H1 (cell line): ENCODE measurements at regions not wholly inside any gene's neighbourhood (a gene's known extent, or its start where the extent isn't known, plus 50 kb on each side); places are given as distances from the start of the nearest gene placed in this dataset.

Experiments
- CTCF ChIA-PET: fragments of 300-600 bp; sonication (Branson Sonifier 250); formaldehyde crosslinking; loops from one replicate; lab custom pipeline; 2021; ENCODE audit not compliant: partially characterized antibody; lab: Charles Lee
- POLR2A ChIA-PET: fragments of 300-600 bp; sonication (Branson Sonifier 250); formaldehyde crosslinking; loops from one replicate; lab custom pipeline; 2021; ENCODE audit warnings: inconsistent platforms; ENCODE audit not compliant: partially characterized antibody; lab: Charles Lee
- DNase-seq, 2 experiments: peaks; one replicate each; pipeline versions ENCODE4 v3.0.0 to v3.0.0-alpha.2; 2010 to 2022; ENCODE audit warnings: low spot score in 2 of 2, low read depth in 1 of 2, mixed read lengths in 1 of 2
- FAIRE-seq: peaks from 2 replicates; lab custom pipeline; 2011; peaks lifted over from hg19 to GRCh38; lab: Jason Lieb, UNC
- H2AFZ ChIP-seq: 2 replicates; pipeline ENCODE4 v1.8.1; 2012; ENCODE audit warnings: low read length, inconsistent platforms
- H2AK5ac ChIP-seq: 2 replicates; pipeline ENCODE4 v1.6.1; 2013; ENCODE audit warnings: low read depth, low read length
- H2BK120ac ChIP-seq: replicated peaks from 2 replicates; pipeline ENCODE3; 2013; ENCODE audit warnings: low read depth, low read length, inconsistent platforms
- H2BK12ac ChIP-seq: 2 replicates; pipeline ENCODE4 v1.6.1; 2013; ENCODE audit warnings: low read depth, low read length
- H2BK15ac ChIP-seq: 2 replicates; pipeline ENCODE4 v1.6.1; 2013; ENCODE audit warnings: low read length
- H2BK20ac ChIP-seq: 2 replicates; pipeline ENCODE4 v1.6.1; 2013; ENCODE audit warnings: low read length
- H2BK5ac ChIP-seq: 2 replicates; pipeline ENCODE4 v1.6.1; 2013; ENCODE audit warnings: low read depth, low read length
- H3K14ac ChIP-seq: 2 replicates; pipeline ENCODE4 v1.6.1; 2013; ENCODE audit warnings: inconsistent platforms; ENCODE audit not compliant: insufficient read length
- H3K18ac ChIP-seq: 2 replicates; pipeline ENCODE4 v1.6.1; 2013; ENCODE audit warnings: low read length; ENCODE audit errors: extremely low read depth
- H3K23ac ChIP-seq: 2 replicates; pipeline ENCODE4 v1.6.1; 2013; ENCODE audit warnings: inconsistent platforms; ENCODE audit not compliant: insufficient read length
- H3K23me2 ChIP-seq: 2 replicates; pipeline ENCODE4 v1.6.1; 2013; ENCODE audit warnings: low read depth, low read length
- H3K27ac ChIP-seq: 2 replicates; pipeline ENCODE4 v1.6.1; 2011; ENCODE audit warnings: low read depth, low read length, inconsistent platforms
- H3K27me3 ChIP-seq, 4 experiments: replicated peaks in 1 of 4; 1 replicate in 1 of 4; 2 replicates in 3 of 4; pipeline versions ENCODE4 v1.6.1 to v1.8.1; 2011 to 2013; ENCODE audit warnings: low read length in 3 of 4, mild to moderate bottlenecking in 3 of 4, inconsistent platforms in 2 of 4, mixed read lengths in 2 of 4, moderate library complexity in 1 of 4; ENCODE audit not compliant: control insufficient read depth in 3 of 4, insufficient read depth in 3 of 4; ENCODE audit errors: extremely low read depth in 1 of 4
- H3K36me3 ChIP-seq, 4 experiments: 2 replicates each; pipeline versions ENCODE4 v1.6.1 to v1.8.1; 2011 to 2013; ENCODE audit warnings: mild to moderate bottlenecking in 4 of 4, low read length in 3 of 4, moderate library complexity in 2 of 4, control low read depth in 1 of 4, inconsistent platforms in 1 of 4; ENCODE audit not compliant: insufficient read depth in 4 of 4, control insufficient read depth in 2 of 4
- H3K4ac ChIP-seq: replicated peaks from 2 replicates; pipeline ENCODE3; 2013; ENCODE audit warnings: low read length, low read depth, mixed read lengths, inconsistent platforms; ENCODE audit not compliant: insufficient read length
- H3K4me1 ChIP-seq, 4 experiments: replicated peaks in 1 of 4; 1 replicate in 1 of 4; 2 replicates in 3 of 4; pipeline versions ENCODE4 v1.6.1 to v1.8.1; 2011 to 2013; ENCODE audit warnings: low read length in 3 of 4, inconsistent platforms in 2 of 4, mixed read lengths in 1 of 4; ENCODE audit not compliant: insufficient read depth in 4 of 4, control insufficient read depth in 3 of 4
- H3K4me2 ChIP-seq, 2 experiments: 2 replicates each; pipeline versions ENCODE4 v1.6.1 to v1.8.1; 2011 to 2013; ENCODE audit warnings: low read depth in 2 of 2, low read length in 2 of 2, control low read depth in 1 of 2, inconsistent platforms in 1 of 2, mild to moderate bottlenecking in 1 of 2; ENCODE audit not compliant: insufficient read depth in 1 of 2
- H3K4me3 ChIP-seq, 4 experiments: fragments of 200-600, 300-600 bp in 1 of 4; sonication (generic), shearing (Covaris generic), sonication (Bioruptor Twin) in 1 of 4; 2 replicates each; pipeline versions ENCODE4 v1.5.1 to v1.8.1; 2011 to 2016; ENCODE audit warnings: low read length in 4 of 4, low read depth in 3 of 4, control low read depth in 2 of 4, inconsistent platforms in 2 of 4, mild to moderate bottlenecking in 2 of 4, mixed read lengths in 1 of 4, moderate library complexity in 1 of 4; ENCODE audit not compliant: insufficient read depth in 2 of 4; ENCODE audit errors: extremely low read depth in 1 of 4
- H3K56ac ChIP-seq: replicated peaks from 2 replicates; pipeline ENCODE3; 2013; ENCODE audit warnings: low read depth, mild to moderate bottlenecking, mixed read lengths, low read length, inconsistent platforms; ENCODE audit not compliant: insufficient read length
- H3K79me1 ChIP-seq: 2 replicates; pipeline ENCODE4 v1.6.1; 2013; ENCODE audit warnings: low read depth, low read length, control low read depth
- H3K79me2 ChIP-seq, 2 experiments: 2 replicates each; pipeline versions ENCODE4 v1.6.1 to v1.8.1; 2012 to 2013; ENCODE audit warnings: low read length in 2 of 2, mild to moderate bottlenecking in 2 of 2, inconsistent platforms in 1 of 2; ENCODE audit not compliant: insufficient read depth in 2 of 2, control insufficient read depth in 1 of 2
- H3K9ac ChIP-seq, 4 experiments: replicated peaks in 1 of 4; 1 replicate in 1 of 4; 2 replicates in 3 of 4; pipeline versions ENCODE4 v1.6.1 to v1.8.1; 2011 to 2013; ENCODE audit warnings: low read depth in 3 of 4, low read length in 3 of 4, control low read depth in 2 of 4, mild to moderate bottlenecking in 2 of 4, moderate library complexity in 2 of 4, inconsistent platforms in 1 of 4; ENCODE audit errors: extremely low read depth in 1 of 4
- H3K9me3 ChIP-seq, 2 experiments: 2 replicates each; pipeline versions ENCODE4 v1.6.1 to v1.8.1; 2012 to 2013; ENCODE audit warnings: mild to moderate bottlenecking in 2 of 2, moderate library complexity in 2 of 2, control low read depth in 1 of 2, inconsistent platforms in 1 of 2, low read depth in 1 of 2, low read length in 1 of 2, mixed read lengths in 1 of 2; ENCODE audit not compliant: insufficient read depth in 2 of 2
- H4K20me1 ChIP-seq, 2 experiments: replicated peaks in 1 of 2; 2 replicates each; pipeline versions ENCODE3 to v1.8.1; 2011 to 2013; ENCODE audit warnings: inconsistent platforms in 2 of 2, low read length in 2 of 2, mild to moderate bottlenecking in 1 of 2; ENCODE audit not compliant: insufficient read depth in 2 of 2, control insufficient read depth in 1 of 2
- H4K5ac ChIP-seq: 2 replicates; pipeline ENCODE4 v1.6.1; 2013; ENCODE audit warnings: low read length, low read depth, mixed read lengths, inconsistent platforms; ENCODE audit not compliant: insufficient read length
- H4K8ac ChIP-seq: 2 replicates; pipeline ENCODE4 v1.8.0; 2013; ENCODE audit warnings: mild to moderate bottlenecking, moderate library complexity, low read length, inconsistent platforms; ENCODE audit not compliant: insufficient read depth; ENCODE audit errors: extremely low read depth
- H4K91ac ChIP-seq: replicated peaks from 2 replicates; pipeline ENCODE3; 2013; ENCODE audit warnings: low read length, mixed read lengths, inconsistent platforms; ENCODE audit not compliant: insufficient read length
- BACH1 ChIP-seq: IDR thresholded peaks from 2 replicates; pipeline ENCODE4 v1.6.1; 2012; ENCODE audit warnings: low read length, improper control_type of control experiment
- CBX5 ChIP-seq: fragments of 300-800, 300-1000 bp; sonication (generic); IDR thresholded peaks from 2 replicates; pipeline ENCODE4 v1.7.1; 2016; ENCODE audit warnings: antibody characterized with exemption, low read length, low read depth
- CEBPB ChIP-seq: IDR thresholded peaks from 2 replicates; pipeline ENCODE4 v1.6.1; 2012; ENCODE audit warnings: low read depth, low read length
- CTBP2 ChIP-seq: IDR thresholded peaks from 2 replicates; pipeline ENCODE4 v1.7.0; 2011; ENCODE audit warnings: borderline replicate concordance, mild to moderate bottlenecking, moderate library complexity, mixed read lengths, low read length; ENCODE audit not compliant: insufficient read depth, insufficient read length
- CTCF ChIP-seq, 3 experiments: IDR thresholded peaks; 1 replicate in 2 of 3; 2 replicates in 1 of 3; pipeline versions ENCODE4 v1.5.1 to v1.6.1; 2011; ENCODE audit warnings: low read length in 3 of 3, mild to moderate bottlenecking in 3 of 3, inconsistent platforms in 2 of 3, low read depth in 1 of 3, moderate library complexity in 1 of 3; ENCODE audit not compliant: insufficient read depth in 1 of 3; ENCODE audit errors: control extremely low read depth in 1 of 3
- EGR1 ChIP-seq: IDR thresholded peaks from 2 replicates; pipeline ENCODE4 v1.6.1; 2011; ENCODE audit warnings: low read depth, low read length, borderline replicate concordance
- EZH2 ChIP-seq: fragments of 200-600 bp; sonication (generic); IDR thresholded peaks from 2 replicates; pipeline ENCODE4 v1.7.1; 2012; ENCODE audit warnings: low read depth, mild to moderate bottlenecking, moderate library complexity, low read length, inconsistent platforms; ENCODE audit not compliant: severe bottlenecking
- FOSL1 ChIP-seq: IDR thresholded peaks from 2 replicates; pipeline ENCODE4 v1.6.1; 2011; ENCODE audit warnings: mild to moderate bottlenecking, low read depth, low read length, moderate library complexity; ENCODE audit not compliant: insufficient read depth
- HDAC2 ChIP-seq, 2 experiments: fragments of 300-600 bp in 1 of 2; sonication (generic) in 1 of 2; IDR thresholded peaks; 2 replicates each; pipeline ENCODE4 v1.6.1; 2011 to 2012; ENCODE audit warnings: low read depth in 2 of 2, low read length in 2 of 2, mild to moderate bottlenecking in 2 of 2, moderate library complexity in 2 of 2, borderline replicate concordance in 1 of 2, inconsistent platforms in 1 of 2
- NANOG ChIP-seq: IDR thresholded peaks from 2 replicates; pipeline ENCODE4 v1.6.1; 2011; ENCODE audit warnings: low read length, low read depth, mild to moderate bottlenecking, inconsistent platforms; ENCODE audit not compliant: insufficient read depth, poor library complexity, severe bottlenecking
- RBBP5 ChIP-seq: IDR thresholded peaks from 2 replicates; pipeline ENCODE4 v1.7.1; 2012; ENCODE audit warnings: low read depth, mild to moderate bottlenecking, inconsistent platforms, low read length, moderate library complexity, borderline replicate concordance
- SP1 ChIP-seq: IDR thresholded peaks from 2 replicates; pipeline ENCODE4 v1.6.1; 2011; ENCODE audit warnings: low read depth, low read length
- WGBS, 2 experiments: shearing (Covaris generic) in 1 of 2; methylation state at CpG; one replicate each; pipeline versions ENCODE4 v1.1.6 to v1.1.7; 2013 to 2015; ENCODE audit warnings: low lambda C conversion rate in 2 of 2, mixed read lengths in 2 of 2, inconsistent platforms in 1 of 2, low coverage in 1 of 2, missing lambda C conversion rate in 1 of 2; ENCODE audit not compliant: insufficient replicate concordance in 2 of 2, insufficient coverage in 1 of 2, insufficient read length in 1 of 2; ENCODE audit errors: extremely low coverage in 1 of 2, missing lambda C conversion rate in 1 of 2; 5-methylcytosine and 5-hydroxymethylcytosine counted together

- Histone ChIP-seq H3K27me3 (no peaks in the 10 kb centered on the region), H3K79me1 (no peaks in the 10 kb centered on the region), H2BK5ac (no peak overlapping the region), H3K36me3 (no peaks in the 10 kb centered on the region), H2BK12ac (no peak overlapping the region), H3K9ac (no peak overlapping the region), H4K20me1 (no peaks in the 10 kb centered on the region), H3K4me3 (no peak overlapping the region), H2AFZ (no peak overlapping the region), H3K9me3 (peaks cover 0 to 5% of the 10 kb centered on the region in 2 experiments; a peak in 1 of 4 replicates), H4K91ac (no peak overlapping the region), H3K18ac (no peak overlapping the region), H3K79me2 (no peaks in the 10 kb centered on the region), H4K5ac (no peak overlapping the region), H3K56ac (no peak overlapping the region), H2AK5ac (no peak overlapping the region), H4K8ac (no peak overlapping the region), H3K14ac (no peak overlapping the region), H2BK20ac (no peak overlapping the region), H3K23me2 (no peaks in the 10 kb centered on the region), H3K23ac (no peak overlapping the region), H3K27ac (no peak overlapping the region), H3K4me2 (no peak overlapping the region), H3K4me1 (peaks cover 0 to 4% (median 0%) of the 10 kb centered on the region in 4 experiments; a peak in 1 of 7 replicates), H2BK120ac (no peak overlapping the region), H3K4ac (no peak overlapping the region), H2BK15ac (no peak overlapping the region)
- no peak for TF ChIP-seq CTBP2
- no peak for TF ChIP-seq SP1
- TF ChIP-seq FOSL1 = no peak
- no peak for TF ChIP-seq NANOG
- TF ChIP-seq CEBPB = no peak
- TF ChIP-seq BACH1 = no peak
- no peak for TF ChIP-seq EGR1
- TF ChIP-seq CTCF (IDR thresholded peaks at IDR 0.05; ENCODE audit: control extremely low read depth in 1 of 3, insufficient read depth in 1 of 3, low read depth in 1 of 3, low read length in 3 of 3) = no peak
- no peak for TF ChIP-seq EZH2
- no peak for TF ChIP-seq CBX5
- no peak for TF ChIP-seq HDAC2 (IDR thresholded peaks at IDR 0.05; ENCODE audit: borderline replicate concordance in 1 of 2, low read depth in 2 of 2, low read length in 2 of 2)
- no peak for TF ChIP-seq RBBP5
- WGBS, 2 experiments = 100% methylated on average over 1 of the region's 1 CpG; no CpG with 5 or more reads in 1 of the 2 experiments
- ChIA-PET POLR2A (no interaction called here), CTCF (interaction anchor here (1.1 to 1.2 kb wide), 2 partner anchors 10 to 16 kb away, joined by 3 to 4 read pairs; no protein-coding TSS in a partner anchor)
- DNase-seq = no peak
- no peak for FAIRE-seq
Measured at GRCh38 chr4:108384544-108384943, 215.8 kb upstream of the LEF1 start.
